PC-9 (cell line): ENCODE measurements at regions not wholly inside any gene's neighbourhood (a gene's known extent, or its start where the extent isn't known, plus 50 kb on each side); places are given as distances from the start of the nearest gene placed in this dataset.

Experiments used
- EZH2 ChIP-seq: fragments of 200-600 bp; sonication (generic); IDR thresholded peaks from 2 replicates; pipeline ENCODE4 v1.8.0; 2017; ENCODE audit warnings: antibody characterized with exemption, low read depth
- TF ChIP-seq, protein P1 (sequence below): fragments of 200-600 bp; sonication (generic); conservative IDR thresholded peaks from 2 replicates; pipeline ENCODE4 v1.6.1; 2017; ENCODE audit warnings: mixed run types, antibody characterized with exemption, mild to moderate bottlenecking, moderate library complexity

DNA sequence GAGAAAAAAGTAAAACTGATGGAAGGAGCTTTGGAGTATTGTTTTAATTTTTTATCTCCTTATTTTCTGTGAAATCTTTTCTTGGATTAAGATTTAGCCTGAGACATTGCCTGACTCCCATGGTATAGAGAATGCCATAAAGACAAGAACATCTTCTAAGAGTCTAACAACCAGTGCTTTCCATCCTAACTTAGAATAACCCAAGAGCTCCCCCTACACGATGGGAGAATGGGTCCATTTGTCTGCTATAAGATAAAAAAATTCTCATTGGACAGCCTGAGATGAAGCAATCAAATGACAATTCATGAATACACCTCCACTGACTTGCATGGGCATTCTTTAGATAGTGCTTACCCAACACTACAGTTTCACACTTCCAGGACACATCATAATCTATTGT, 478.1 kb downstream of the TTLL7 start:
- TF ChIP-seq, protein P1, sequence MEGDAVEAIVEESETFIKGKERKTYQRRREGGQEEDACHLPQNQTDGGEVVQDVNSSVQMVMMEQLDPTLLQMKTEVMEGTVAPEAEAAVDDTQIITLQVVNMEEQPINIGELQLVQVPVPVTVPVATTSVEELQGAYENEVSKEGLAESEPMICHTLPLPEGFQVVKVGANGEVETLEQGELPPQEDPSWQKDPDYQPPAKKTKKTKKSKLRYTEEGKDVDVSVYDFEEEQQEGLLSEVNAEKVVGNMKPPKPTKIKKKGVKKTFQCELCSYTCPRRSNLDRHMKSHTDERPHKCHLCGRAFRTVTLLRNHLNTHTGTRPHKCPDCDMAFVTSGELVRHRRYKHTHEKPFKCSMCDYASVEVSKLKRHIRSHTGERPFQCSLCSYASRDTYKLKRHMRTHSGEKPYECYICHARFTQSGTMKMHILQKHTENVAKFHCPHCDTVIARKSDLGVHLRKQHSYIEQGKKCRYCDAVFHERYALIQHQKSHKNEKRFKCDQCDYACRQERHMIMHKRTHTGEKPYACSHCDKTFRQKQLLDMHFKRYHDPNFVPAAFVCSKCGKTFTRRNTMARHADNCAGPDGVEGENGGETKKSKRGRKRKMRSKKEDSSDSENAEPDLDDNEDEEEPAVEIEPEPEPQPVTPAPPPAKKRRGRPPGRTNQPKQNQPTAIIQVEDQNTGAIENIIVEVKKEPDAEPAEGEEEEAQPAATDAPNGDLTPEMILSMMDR = no peak
- TF ChIP-seq EZH2 = no peak
